ENCODE measurements at regions not wholly inside any gene's neighbourhood (a gene's known extent, or its start where the extent isn't known, plus 50 kb on each side); places are given as distances from the start of the nearest gene placed in this dataset.

- TF ChIP-seq CTCF (IDR thresholded peaks at IDR 0.05; ENCODE audit: poor library complexity) (no peak), EZH2phosphoT487 (IDR thresholded peaks at IDR 0.05; ENCODE audit: low read depth, severe bottlenecking, unreplicated experiment) (no peak), EZH2 (IDR thresholded peaks at IDR 0.05; ENCODE audit: borderline replicate concordance) (no peak)
Measured at GRCh38 chr5:166581826-166582225, 1709.6 kb upstream of the WWC1 start.

All from hepatocyte (in vitro differentiated cells).